H7 (cell line): ENCODE measurements at regions not wholly inside any gene's neighbourhood (a gene's known extent, or its start where the extent isn't known, plus 50 kb on each side); places are given as distances from the start of the nearest gene placed in this dataset.

ENCODE experiments used
- DNase-seq: peaks from one replicate; pipeline ENCODE4 v3.0.0; 2012
- H3K27me3 ChIP-seq: 2 replicates; pipeline ENCODE4 v1.6.0; 2011; ENCODE audit warnings: mild to moderate bottlenecking, low read length; ENCODE audit not compliant: control insufficient read depth, insufficient read depth
- H3K36me3 ChIP-seq: replicated peaks from 2 replicates; pipeline ENCODE4 v1.5.1; 2011; ENCODE audit warnings: low read length; ENCODE audit not compliant: control insufficient read depth, insufficient read depth
- H3K4me3 ChIP-seq: 2 replicates; pipeline ENCODE4 v1.5.1; 2011; ENCODE audit warnings: low read depth, mild to moderate bottlenecking, control low read depth, low read length, moderate library complexity; ENCODE audit not compliant: insufficient read depth

DNA sequence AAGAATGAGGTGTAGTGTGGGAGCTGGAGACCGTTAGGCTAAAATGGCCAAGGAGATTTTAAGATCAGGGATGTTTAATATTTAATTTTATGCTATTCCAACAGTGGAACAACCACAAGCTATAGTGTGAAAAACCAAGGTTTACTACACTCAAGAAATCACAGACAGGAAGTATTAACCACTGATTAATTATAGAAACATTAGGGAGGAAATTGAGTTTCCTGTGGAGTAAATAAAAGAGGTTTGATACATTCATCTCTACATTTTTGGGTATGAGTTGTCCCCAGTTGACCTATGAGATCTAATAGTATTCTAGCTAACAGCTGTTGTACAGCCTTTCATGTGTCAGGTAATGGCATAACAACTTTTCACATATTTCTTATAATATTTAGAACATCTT, 103.7 kb upstream of the MPDZ start:
- H3K27me3 ChIP-seq, result no peaks in the 10 kb centered on the region
- H3K36me3 ChIP-seq, result no peaks in the 10 kb centered on the region
- DNase-seq, result no peak
- no peak overlapping the region for H3K4me3 ChIP-seq

DNA sequence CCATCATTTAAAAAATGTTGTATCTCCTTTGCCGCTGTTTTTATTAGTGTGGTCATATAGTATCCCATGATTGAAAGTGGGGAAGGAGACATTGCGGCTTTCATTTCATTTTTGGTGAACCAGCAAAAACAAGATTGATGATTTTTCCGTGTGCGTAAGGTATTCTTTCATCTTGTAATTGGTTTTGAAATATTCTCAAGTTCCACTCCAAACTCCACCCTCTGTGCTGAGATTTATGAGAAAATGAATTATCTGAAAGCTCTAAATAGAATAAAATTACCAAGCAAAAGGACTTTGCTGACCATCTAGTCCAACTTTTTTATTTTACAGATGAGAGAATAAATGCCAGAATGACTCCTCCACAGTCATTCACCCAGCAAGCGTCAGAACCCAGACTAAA, 103.1 kb upstream of the MPDZ start:
- Histone ChIP-seq H3K4me3 (no peak overlapping the region), H3K36me3 (no peaks in the 10 kb centered on the region), H3K27me3 (no peaks in the 10 kb centered on the region)
- DNase-seq, result no peak

- Histone ChIP-seq H3K27me3 (no peaks in the 10 kb centered on the region), H3K36me3 (no peaks in the 10 kb centered on the region), H3K4me3 (no peak overlapping the region)
- DNase-seq, result no peak
Measured at GRCh38 chr9:13380903-13381302, 101.4 kb upstream of the MPDZ start.

DNA sequence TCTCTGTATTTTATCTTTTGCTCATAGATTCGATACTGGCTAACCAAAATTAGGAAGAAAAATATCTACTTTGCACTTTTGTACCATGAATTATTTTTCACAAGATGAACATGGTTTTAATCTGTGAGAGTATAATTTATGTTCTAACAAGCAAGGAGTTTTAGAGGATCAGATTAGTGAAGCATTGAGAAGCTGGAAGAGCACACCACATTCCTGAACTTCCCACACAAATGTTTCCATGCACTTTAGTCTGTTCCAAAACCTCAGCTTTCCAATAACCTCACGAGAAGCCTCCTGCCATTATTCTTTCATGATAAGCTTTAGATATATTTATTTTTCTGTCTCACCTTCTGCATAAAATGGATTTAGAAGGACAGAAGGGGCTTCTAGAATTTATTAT, 98.7 kb upstream of the MPDZ start:
- Histone ChIP-seq H3K27me3 (no peaks in the 10 kb centered on the region), H3K36me3 (no peaks in the 10 kb centered on the region), H3K4me3 (no peak overlapping the region)
- no peak for DNase-seq

GRCh38 chr9:13377171-13377925, 97.9 kb upstream of the MPDZ start:
- no peak overlapping the region for H3K4me3 ChIP-seq
- DNase-seq, result no peak
- H3K36me3 ChIP-seq, result no peaks in the 10 kb centered on the region
- H3K27me3 ChIP-seq, result no peaks in the 10 kb centered on the region

GRCh38 chr9:13372510-13372909, 93.0 kb upstream of the MPDZ start:
- Histone ChIP-seq H3K36me3 (no peaks in the 10 kb centered on the region), H3K4me3 (no peak overlapping the region)
- DNase-seq, result no peak

DNA sequence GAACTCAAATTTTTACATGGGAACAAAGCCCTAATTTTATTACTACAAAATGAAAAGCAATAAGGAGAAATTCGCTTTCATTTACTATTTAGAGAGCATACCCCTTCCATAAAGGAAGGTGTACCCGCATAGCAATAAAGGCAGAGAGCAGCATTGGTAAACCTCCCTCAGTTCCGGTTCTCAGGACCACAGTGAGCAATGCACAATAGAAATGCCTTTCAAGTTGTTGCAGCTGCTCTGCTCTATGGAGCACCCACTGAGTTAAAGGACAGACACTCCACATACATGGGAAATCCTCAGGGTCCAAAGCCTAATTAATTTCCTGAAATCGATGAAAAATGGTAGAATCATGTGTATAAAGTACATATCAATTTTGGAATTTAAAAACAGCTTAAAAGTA, 89.9 kb upstream of the MPDZ start:
- peak; percentile 5 for DNase-seq
- Histone ChIP-seq H3K36me3 (no peaks in the 10 kb centered on the region), H3K27me3 (no peaks in the 10 kb centered on the region), H3K4me3 (no peak overlapping the region)

More at GRCh38 chr9:13372510-13372909, 93.0 kb upstream of the MPDZ start:
- H3K27me3 ChIP-seq, result no peaks in the 10 kb centered on the region

- peak; percentile 0 for DNase-seq
- H3K36me3 ChIP-seq, result no peaks in the 10 kb centered on the region
- H3K4me3 ChIP-seq, result no peak overlapping the region
- no peaks in the 10 kb centered on the region for H3K27me3 ChIP-seq
Measured at GRCh38 chr9:13367784-13368183, 88.3 kb upstream of the MPDZ start.

- no peak for DNase-seq
- no peaks in the 10 kb centered on the region for H3K36me3 ChIP-seq
- no peaks in the 10 kb centered on the region for H3K27me3 ChIP-seq
- no peak overlapping the region for H3K4me3 ChIP-seq
Measured at GRCh38 chr9:13364271-13365000, 84.9 kb upstream of the MPDZ start.

GRCh38 chr9:13361076-13361475, 81.6 kb upstream of the MPDZ start:
- DNase-seq, result no peak
- no peaks in the 10 kb centered on the region for H3K27me3 ChIP-seq
- no peaks in the 10 kb centered on the region for H3K36me3 ChIP-seq
- no peak overlapping the region for H3K4me3 ChIP-seq

DNA sequence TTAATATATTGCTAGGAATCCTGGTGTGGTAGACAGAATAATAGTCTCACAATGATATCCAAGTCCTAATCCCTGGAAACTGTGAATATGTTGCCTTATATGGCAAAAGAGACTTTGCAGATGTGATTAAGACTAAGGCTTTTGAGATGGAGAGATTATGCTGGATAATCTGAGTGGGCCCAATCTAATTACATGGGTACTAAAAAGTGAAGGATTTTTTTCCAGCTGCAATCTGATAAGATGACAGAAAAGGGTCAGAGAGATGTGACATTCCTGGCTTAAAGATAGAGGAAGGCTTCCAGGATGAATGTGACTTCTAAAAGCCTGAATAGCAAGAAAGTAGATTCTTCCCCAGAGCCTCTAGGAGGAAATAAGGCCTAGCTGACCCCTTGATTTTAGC, 80.7 kb upstream of the MPDZ start:
- no peaks in the 10 kb centered on the region for H3K27me3 ChIP-seq
- H3K36me3 ChIP-seq, result no peaks in the 10 kb centered on the region
- no peak overlapping the region for H3K4me3 ChIP-seq
- DNase-seq, result no peak

- DNase-seq, result no peak
- H3K36me3 ChIP-seq, result no peaks in the 10 kb centered on the region
- H3K4me3 ChIP-seq, result no peak overlapping the region
- H3K27me3 ChIP-seq, result no peaks in the 10 kb centered on the region
Measured at GRCh38 chr9:13358128-13358527, 78.6 kb upstream of the MPDZ start.

DNA sequence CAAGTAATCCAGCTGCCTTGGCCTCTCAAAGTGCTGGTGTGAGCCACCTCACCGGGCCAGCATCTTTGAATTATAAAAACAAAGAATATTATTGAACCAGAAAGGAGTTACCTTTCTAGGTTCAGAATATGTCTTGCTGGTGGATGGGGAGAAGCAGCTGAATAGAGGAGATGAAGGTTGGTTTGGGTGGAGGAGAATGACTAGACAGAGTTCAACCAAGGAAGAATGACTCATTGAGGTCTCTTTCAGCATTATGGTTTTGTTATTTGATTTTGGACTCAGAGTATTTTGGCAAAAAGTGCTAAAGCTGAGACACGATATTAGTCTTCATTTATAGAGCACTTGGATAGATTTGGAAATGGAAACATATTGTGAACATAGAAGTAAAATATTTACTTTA, 75.2 kb upstream of the MPDZ start:
- H3K36me3 ChIP-seq, result no peaks in the 10 kb centered on the region
- DNase-seq, result no peak
- H3K4me3 ChIP-seq, result no peak overlapping the region
- no peaks in the 10 kb centered on the region for H3K27me3 ChIP-seq

GRCh38 chr9:13352451-13352979, 73.0 kb upstream of the MPDZ start:
- Histone ChIP-seq H3K27me3 (no peaks in the 10 kb centered on the region), H3K4me3 (no peak overlapping the region), H3K36me3 (no peaks in the 10 kb centered on the region)
- DNase-seq, result no peak

DNA sequence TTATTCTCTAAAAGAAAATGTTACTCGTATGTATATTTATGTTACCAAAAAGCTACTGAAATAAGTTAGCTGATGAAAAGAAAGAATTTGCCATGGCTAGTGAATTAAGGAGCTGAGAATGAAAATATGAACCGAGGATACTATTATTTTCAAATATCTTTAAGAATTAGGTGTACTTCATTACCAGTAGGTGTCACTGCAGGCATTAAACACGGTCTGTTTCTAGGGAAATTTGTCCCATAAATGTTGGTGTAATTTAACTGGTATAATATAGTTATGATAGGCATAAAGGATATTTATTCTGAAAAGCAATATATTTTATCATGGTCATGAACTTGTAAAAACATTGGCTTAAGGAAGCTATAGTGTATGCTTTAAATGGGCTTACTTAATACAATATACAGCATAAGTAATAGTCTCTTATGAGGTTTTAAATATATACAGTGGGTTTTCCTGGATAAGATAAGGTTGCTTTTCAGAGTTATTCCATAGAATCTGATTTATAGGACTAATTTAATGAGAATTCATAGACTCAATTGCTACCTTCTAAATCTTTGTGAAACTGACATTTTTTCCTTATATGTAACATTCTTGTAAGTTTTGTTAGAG, 72.4 kb upstream of the MPDZ start:
- Histone ChIP-seq H3K27me3 (no peaks in the 10 kb centered on the region), H3K36me3 (no peaks in the 10 kb centered on the region), H3K4me3 (no peak overlapping the region)
- peak; percentile 3 for DNase-seq
